Ovary (tissue), 3 donors: ENCODE measurements at regions not wholly inside any gene's neighbourhood (a gene's known extent, or its start where the extent isn't known, plus 50 kb on each side); places are given as distances from the start of the nearest gene placed in this dataset.
"Not testable (repeated sequence)": the region's sequence is repeated elsewhere in the genome, so short reads cannot be mapped to it uniquely, and the experiment has no call there.

Source experiments
- EP300 ChIP-seq: sonication (generic); formaldehyde crosslinking; IDR thresholded peaks from one replicate; pipeline ENCODE4 v1.6.1; 2017; ENCODE audit warnings: antibody characterized with exemption
- POLR2A ChIP-seq: fragments of 450-650 bp; IDR thresholded peaks from one replicate; pipeline ENCODE4 v1.6.1; 2017; ENCODE audit warnings: antibody characterized with exemption, mild to moderate bottlenecking, moderate library complexity
- TF ChIP-seq, protein P1 (sequence below), 3 donors: fragments of 450-650 bp in 2 of 3; fragments of 200-600 bp in 1 of 3; IDR thresholded peaks; one replicate each; pipeline versions ENCODE4 v1.5.1 to v1.8.0; 2016 to 2022; ENCODE audit warnings: antibody characterized with exemption in 3 of 3, mild to moderate bottlenecking in 1 of 3
- donor health status: DM: no; HTN: no; CAD: no.

GRCh38 chr14:105920803-105921755 is 394.7 kb downstream of the TMEM121 start:
- TF ChIP-seq EP300, POLR2A: not testable (repeated sequence)
- TF ChIP-seq, protein P1, sequence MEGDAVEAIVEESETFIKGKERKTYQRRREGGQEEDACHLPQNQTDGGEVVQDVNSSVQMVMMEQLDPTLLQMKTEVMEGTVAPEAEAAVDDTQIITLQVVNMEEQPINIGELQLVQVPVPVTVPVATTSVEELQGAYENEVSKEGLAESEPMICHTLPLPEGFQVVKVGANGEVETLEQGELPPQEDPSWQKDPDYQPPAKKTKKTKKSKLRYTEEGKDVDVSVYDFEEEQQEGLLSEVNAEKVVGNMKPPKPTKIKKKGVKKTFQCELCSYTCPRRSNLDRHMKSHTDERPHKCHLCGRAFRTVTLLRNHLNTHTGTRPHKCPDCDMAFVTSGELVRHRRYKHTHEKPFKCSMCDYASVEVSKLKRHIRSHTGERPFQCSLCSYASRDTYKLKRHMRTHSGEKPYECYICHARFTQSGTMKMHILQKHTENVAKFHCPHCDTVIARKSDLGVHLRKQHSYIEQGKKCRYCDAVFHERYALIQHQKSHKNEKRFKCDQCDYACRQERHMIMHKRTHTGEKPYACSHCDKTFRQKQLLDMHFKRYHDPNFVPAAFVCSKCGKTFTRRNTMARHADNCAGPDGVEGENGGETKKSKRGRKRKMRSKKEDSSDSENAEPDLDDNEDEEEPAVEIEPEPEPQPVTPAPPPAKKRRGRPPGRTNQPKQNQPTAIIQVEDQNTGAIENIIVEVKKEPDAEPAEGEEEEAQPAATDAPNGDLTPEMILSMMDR (IDR thresholded peaks at IDR 0.05) = not testable (repeated sequence)
